ENCODE measurements at regions not wholly inside any gene's neighbourhood (a gene's known extent, or its start where the extent isn't known, plus 50 kb on each side); places are given as distances from the start of the nearest gene placed in this dataset.

DNA sequence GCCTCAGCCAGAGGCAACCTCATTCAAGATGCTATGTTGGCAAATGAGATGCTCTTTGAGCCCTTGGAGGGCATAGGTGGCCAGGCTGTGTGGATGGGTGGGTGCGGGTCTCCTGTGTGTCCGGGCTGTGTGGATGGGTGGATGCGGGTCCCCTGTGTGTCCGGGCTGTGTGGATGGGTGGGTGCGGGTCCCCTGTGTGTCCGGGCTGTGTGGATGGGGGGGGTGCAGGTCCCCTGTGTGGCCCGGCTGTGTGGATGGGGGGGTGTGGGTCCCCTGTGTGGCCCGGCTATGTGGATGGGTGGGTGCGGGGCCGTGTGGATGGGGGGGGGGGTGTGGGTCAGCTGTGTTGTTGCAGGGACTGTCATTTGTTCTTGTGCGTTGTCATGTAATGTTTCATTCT is 136.6 kb upstream of the COL5A1 start:
- no peak for TF ChIP-seq CTCF (IDR thresholded peaks at IDR 0.05; ENCODE audit: control extremely low read depth, extremely low read depth)
- no peak for DNase-seq
- Histone ChIP-seq H3K27ac (ENCODE audit: low read depth in 1 of 2, low read length in 1 of 2) (no peak overlapping the region), H3K36me3 (ENCODE audit: control insufficient read depth in 4 of 4, insufficient read depth in 4 of 4, low read length in 4 of 4) (no peaks in the 10 kb centered on the region), H3K4me1 (ENCODE audit: control insufficient read depth in 5 of 5, insufficient read depth in 5 of 5, low read length in 5 of 5) (peaks cover 0 to 30% (median 3%) of the 10 kb centered on the region in 5 donors), H3K9ac (ENCODE audit: insufficient read depth in 1 of 2, low read length in 2 of 2) (no peak overlapping the region), H3K9me3 (ENCODE audit: control insufficient read depth in 4 of 4, insufficient read depth in 3 of 4, low read length in 3 of 4) (no peaks in the 10 kb centered on the region), H3K4me3 (no peak overlapping the region), H3K27me3 (ENCODE audit: control insufficient read depth in 3 of 3, insufficient read depth in 3 of 3, low read length in 2 of 3) (peaks cover 7 to 25% (median 17%) of the 10 kb centered on the region in 3 donors)
- no peak for ATAC-seq (ENCODE audit: insufficient read depth, low FRiP score)
- WGBS, 2 donors: 80 to 83% methylated on average over 7 to 11 of the region's 11 CpGs

DNA sequence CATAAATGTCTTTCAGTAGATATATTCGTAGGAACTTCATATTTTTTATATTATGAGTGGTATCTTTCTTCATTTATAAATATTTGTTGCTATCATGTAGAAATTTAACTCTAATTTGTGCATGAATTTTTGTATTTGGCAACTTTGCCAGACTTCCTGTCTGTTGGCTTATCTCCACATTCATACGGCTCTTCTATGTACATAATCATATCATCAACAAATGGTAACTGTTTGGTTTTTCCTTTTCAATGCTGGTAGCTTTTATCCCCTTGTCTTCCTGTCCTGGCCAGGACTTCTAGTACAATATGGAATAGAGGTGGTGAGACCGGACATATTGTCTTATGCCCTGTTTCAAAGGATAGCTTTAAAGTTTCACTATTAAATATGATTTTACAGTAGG is 132.3 kb upstream of the COL5A1 start:
- Histone ChIP-seq H3K4me3 (no peak overlapping the region), H3K27ac (ENCODE audit: low read depth in 1 of 2, low read length in 1 of 2) (no peak overlapping the region), H3K36me3 (ENCODE audit: control insufficient read depth in 4 of 4, insufficient read depth in 4 of 4, low read length in 4 of 4) (no peaks in the 10 kb centered on the region), H3K9ac (ENCODE audit: insufficient read depth in 1 of 2, low read length in 2 of 2) (no peak overlapping the region), H3K9me3 (ENCODE audit: control insufficient read depth in 4 of 4, insufficient read depth in 3 of 4, low read length in 3 of 4) (no peaks in the 10 kb centered on the region), H3K27me3 (ENCODE audit: control insufficient read depth in 3 of 3, insufficient read depth in 3 of 3, low read length in 2 of 3) (peaks cover 0 to 4% (median 0%) of the 10 kb centered on the region in 3 donors), H3K4me1 (ENCODE audit: control insufficient read depth in 5 of 5, insufficient read depth in 5 of 5, low read length in 5 of 5) (peaks cover 0 to 3% (median 0%) of the 10 kb centered on the region in 5 donors)
- 32 to 45% methylated on average over 3 of the region's 3 CpGs for WGBS, 2 donors
- DNase-seq (peak in 1 of 3 donors; percentile 38), ATAC-seq (ENCODE audit: insufficient read depth, low FRiP score) (no peak)
- no peak for TF ChIP-seq CTCF (IDR thresholded peaks at IDR 0.05; ENCODE audit: control extremely low read depth, extremely low read depth)

- H3K27ac ChIP-seq (ENCODE audit: low read depth in 1 of 2, low read length in 1 of 2): no peak overlapping the region
- no peak for TF ChIP-seq CTCF (IDR thresholded peaks at IDR 0.05; ENCODE audit: control extremely low read depth, extremely low read depth)
- H3K4me3 ChIP-seq: no peak overlapping the region
- no peaks in the 10 kb centered on the region for H3K36me3 ChIP-seq (ENCODE audit: control insufficient read depth in 4 of 4, insufficient read depth in 4 of 4, low read length in 4 of 4)
- WGBS, 2 donors: 84 to 93% methylated on average over 2 of the region's 2 CpGs
- no peak overlapping the region for H3K9ac ChIP-seq (ENCODE audit: insufficient read depth in 1 of 2, low read length in 2 of 2)
- peaks cover 0 to 3% (median 0%) of the 10 kb centered on the region in 5 donors for H3K4me1 ChIP-seq (ENCODE audit: control insufficient read depth in 5 of 5, insufficient read depth in 5 of 5, low read length in 5 of 5)
- no peak for DNase-seq
- no peak for ATAC-seq (ENCODE audit: insufficient read depth, low FRiP score)
- H3K27me3 ChIP-seq (ENCODE audit: control insufficient read depth in 3 of 3, insufficient read depth in 3 of 3, low read length in 2 of 3): peaks cover 0 to 4% (median 0%) of the 10 kb centered on the region in 3 donors
- H3K9me3 ChIP-seq (ENCODE audit: control insufficient read depth in 4 of 4, insufficient read depth in 3 of 4, low read length in 3 of 4): no peaks in the 10 kb centered on the region
These were observed 131.8 kb upstream of the COL5A1 start for GRCh38 chr9:134509817-134510216.

DNA sequence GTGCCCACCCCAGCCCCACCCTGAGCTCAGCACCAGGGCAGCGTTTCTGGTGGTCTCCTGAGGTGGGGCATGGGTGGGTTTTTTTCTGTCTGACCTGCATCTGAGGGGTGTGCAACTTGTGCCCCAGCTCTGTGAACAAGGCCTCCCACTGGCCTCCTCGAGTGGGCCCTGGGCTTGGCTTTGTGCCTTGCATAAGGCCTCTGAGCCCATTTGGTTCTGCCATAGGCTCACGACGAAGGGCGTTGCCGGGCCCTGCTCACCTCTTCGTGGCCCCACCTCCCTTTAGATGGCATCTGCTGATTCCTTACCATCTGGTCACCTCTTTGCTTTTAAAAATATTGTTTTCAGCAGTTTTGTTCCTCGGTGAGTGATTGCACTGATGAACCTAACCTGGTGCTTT is 127.1 kb upstream of the COL5A1 start:
- H3K36me3 ChIP-seq (ENCODE audit: control insufficient read depth in 4 of 4, insufficient read depth in 4 of 4, low read length in 4 of 4): no peaks in the 10 kb centered on the region
- no peak for TF ChIP-seq CTCF (IDR thresholded peaks at IDR 0.05; ENCODE audit: control extremely low read depth, extremely low read depth)
- no peak overlapping the region for H3K4me3 ChIP-seq
- DNase-seq: no peak
- H3K27ac ChIP-seq (ENCODE audit: low read depth in 1 of 2, low read length in 1 of 2): no peak overlapping the region
- 94 to 96% methylated on average over 8 of the region's 8 CpGs for WGBS, 2 donors
- H3K4me1 ChIP-seq (ENCODE audit: control insufficient read depth in 5 of 5, insufficient read depth in 5 of 5, low read length in 5 of 5): peaks cover 0 to under 1% (median 0%) of the 10 kb centered on the region in 5 donors
- H3K27me3 ChIP-seq (ENCODE audit: control insufficient read depth in 3 of 3, insufficient read depth in 3 of 3, low read length in 2 of 3): no peaks in the 10 kb centered on the region
- H3K9ac ChIP-seq (ENCODE audit: insufficient read depth in 1 of 2, low read length in 2 of 2): no peak overlapping the region
- ATAC-seq (ENCODE audit: insufficient read depth, low FRiP score): no peak
- no peaks in the 10 kb centered on the region for H3K9me3 ChIP-seq (ENCODE audit: control insufficient read depth in 4 of 4, insufficient read depth in 3 of 4, low read length in 3 of 4)
